ENCODE measurements at regions not wholly inside any gene's neighbourhood (a gene's known extent, or its start where the extent isn't known, plus 50 kb on each side); places are given as distances from the start of the nearest gene placed in this dataset.

DNA sequence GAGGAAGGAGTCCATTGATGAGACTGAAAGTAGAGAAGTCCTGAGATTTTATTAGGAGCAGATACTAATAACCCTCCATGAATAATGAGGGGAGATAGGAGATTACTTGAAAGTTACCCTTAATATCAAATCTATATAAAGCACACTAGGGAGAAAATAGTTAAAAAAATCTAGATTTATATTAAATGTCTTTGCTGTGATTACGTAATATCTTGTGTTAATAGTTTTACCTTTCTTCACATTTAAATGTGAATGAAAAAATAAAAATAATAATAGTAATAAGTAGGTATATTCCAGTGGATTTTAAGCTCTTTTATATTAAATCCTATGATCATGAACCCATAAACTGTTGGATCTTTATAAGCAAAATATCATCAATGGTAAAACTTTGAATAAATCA, 267.3 kb upstream of the SYT10 start:
- TF ChIP-seq, protein P1, sequence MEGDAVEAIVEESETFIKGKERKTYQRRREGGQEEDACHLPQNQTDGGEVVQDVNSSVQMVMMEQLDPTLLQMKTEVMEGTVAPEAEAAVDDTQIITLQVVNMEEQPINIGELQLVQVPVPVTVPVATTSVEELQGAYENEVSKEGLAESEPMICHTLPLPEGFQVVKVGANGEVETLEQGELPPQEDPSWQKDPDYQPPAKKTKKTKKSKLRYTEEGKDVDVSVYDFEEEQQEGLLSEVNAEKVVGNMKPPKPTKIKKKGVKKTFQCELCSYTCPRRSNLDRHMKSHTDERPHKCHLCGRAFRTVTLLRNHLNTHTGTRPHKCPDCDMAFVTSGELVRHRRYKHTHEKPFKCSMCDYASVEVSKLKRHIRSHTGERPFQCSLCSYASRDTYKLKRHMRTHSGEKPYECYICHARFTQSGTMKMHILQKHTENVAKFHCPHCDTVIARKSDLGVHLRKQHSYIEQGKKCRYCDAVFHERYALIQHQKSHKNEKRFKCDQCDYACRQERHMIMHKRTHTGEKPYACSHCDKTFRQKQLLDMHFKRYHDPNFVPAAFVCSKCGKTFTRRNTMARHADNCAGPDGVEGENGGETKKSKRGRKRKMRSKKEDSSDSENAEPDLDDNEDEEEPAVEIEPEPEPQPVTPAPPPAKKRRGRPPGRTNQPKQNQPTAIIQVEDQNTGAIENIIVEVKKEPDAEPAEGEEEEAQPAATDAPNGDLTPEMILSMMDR (IDR thresholded peaks at IDR 0.05): no peak
- no peak for TF ChIP-seq POLR2AphosphoS5 (IDR thresholded peaks at IDR 0.05)
- TF ChIP-seq EP300 (IDR thresholded peaks at IDR 0.05): no peak
- TF ChIP-seq POLR2A (IDR thresholded peaks at IDR 0.05): no peak

Measured in stomach (tissue), 4 donors.